ENCODE measurements at regions not wholly inside any gene's neighbourhood (a gene's known extent, or its start where the extent isn't known, plus 50 kb on each side); places are given as distances from the start of the nearest gene placed in this dataset.

DNA sequence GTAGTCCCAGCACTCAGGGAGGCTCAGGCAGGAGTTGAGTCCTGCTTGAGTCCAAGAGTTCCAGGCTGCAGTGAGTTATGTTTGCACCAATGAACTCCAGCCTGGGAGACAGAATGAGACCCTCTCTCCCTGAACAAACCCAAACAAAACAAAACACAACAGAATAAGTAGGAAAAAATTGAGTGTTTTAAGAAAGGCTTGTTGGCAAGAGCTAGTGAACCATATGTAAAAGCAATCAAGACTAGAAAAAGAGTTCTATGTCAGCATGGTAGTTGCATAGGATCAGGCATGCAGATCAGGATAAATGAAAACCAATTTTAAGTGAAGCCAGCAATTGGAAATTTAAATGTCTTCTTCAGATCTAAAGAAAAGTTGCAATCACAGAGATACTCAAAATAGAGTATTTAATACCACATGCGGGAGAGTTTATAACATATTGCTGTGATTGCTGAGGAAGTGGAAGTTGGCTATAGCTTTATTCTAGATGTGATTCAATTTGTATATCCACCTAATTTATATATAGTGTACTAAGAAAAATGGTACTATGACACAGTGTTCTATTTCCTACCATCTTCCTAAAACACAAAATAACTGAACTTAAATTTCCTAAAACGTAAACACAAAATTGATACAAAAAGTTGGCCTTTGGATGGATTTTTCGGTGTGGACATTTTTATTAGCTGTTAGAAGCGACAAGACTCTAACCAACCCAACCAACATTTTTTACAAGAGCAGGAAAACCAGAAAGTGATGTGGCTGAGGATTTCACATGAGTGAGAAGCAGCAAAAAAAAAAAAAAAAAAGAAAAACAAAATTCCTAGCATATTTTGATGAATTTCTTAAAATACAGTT, 101.9 kb upstream of the ROBO1 start:
- no TSS peak for BruUV-seq (replicated peaks)

DNA sequence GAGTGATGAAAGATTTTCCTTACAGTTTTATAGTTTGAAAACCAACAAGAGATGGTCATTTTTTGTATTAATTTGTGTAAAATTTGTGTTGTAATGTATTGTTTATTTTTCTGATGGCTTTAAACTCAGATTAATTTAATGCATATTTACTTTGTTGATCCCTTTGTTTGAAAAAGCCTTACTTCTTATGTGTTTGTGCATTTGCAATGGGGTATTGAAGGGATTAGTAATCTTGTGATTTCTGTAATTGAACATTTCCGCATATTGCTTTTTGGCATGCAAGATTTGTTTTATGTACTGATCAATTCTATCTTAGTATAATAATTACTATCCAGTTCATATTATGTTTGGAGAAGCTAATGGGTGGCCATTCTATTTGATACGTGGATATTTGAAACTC, 98.4 kb upstream of the ROBO1 start:
- Histone ChIP-seq H3K9me3 (ENCODE audit: control insufficient read depth, insufficient read depth, low read depth, low read length) (no peaks in the 10 kb centered on the region), H3K27me3 (ENCODE audit: control insufficient read depth, insufficient read depth, low read length) (no peaks in the 10 kb centered on the region), H3K4me1 (ENCODE audit: control insufficient read depth, insufficient read depth, low read length) (no peaks in the 10 kb centered on the region), H3K4me3 (ENCODE audit: low read depth in 2 of 2, low read length in 2 of 2) (no peak overlapping the region), H3K36me3 (ENCODE audit: control insufficient read depth, insufficient read depth, low read length) (no peaks in the 10 kb centered on the region), H3K27ac (ENCODE audit: low read length) (no peak overlapping the region)
- ATAC-seq, result no peak
- in situ Hi-C loops (cut with HindIII; ENCODE audit: low pct_unique_long_range_greater_than_20kb, low sequenced_read_pairs) (no loop called here), intact Hi-C loops (cut with micrococcal nuclease; ENCODE audit: unreplicated experiment) (no loop called here)
- ChIA-PET POLR2A (no interaction called here), CTCF (no interaction called here)
- no TSS peak for BruUV-seq (replicated peaks)
- no peak for DNase-seq (ENCODE audit: low read depth, low spot score)
- peak; percentile 89 for TF ChIP-seq TCF7L2 (IDR thresholded peaks at IDR 0.05; ENCODE audit: low read depth, low read length)
- TF ChIP-seq, protein P1, sequence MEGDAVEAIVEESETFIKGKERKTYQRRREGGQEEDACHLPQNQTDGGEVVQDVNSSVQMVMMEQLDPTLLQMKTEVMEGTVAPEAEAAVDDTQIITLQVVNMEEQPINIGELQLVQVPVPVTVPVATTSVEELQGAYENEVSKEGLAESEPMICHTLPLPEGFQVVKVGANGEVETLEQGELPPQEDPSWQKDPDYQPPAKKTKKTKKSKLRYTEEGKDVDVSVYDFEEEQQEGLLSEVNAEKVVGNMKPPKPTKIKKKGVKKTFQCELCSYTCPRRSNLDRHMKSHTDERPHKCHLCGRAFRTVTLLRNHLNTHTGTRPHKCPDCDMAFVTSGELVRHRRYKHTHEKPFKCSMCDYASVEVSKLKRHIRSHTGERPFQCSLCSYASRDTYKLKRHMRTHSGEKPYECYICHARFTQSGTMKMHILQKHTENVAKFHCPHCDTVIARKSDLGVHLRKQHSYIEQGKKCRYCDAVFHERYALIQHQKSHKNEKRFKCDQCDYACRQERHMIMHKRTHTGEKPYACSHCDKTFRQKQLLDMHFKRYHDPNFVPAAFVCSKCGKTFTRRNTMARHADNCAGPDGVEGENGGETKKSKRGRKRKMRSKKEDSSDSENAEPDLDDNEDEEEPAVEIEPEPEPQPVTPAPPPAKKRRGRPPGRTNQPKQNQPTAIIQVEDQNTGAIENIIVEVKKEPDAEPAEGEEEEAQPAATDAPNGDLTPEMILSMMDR (IDR thresholded peaks at IDR 0.05), result no peak

More for the DNA sequence above, 101.9 kb upstream of the ROBO1 start:
- in situ Hi-C loops (cut with HindIII; ENCODE audit: low pct_unique_long_range_greater_than_20kb, low sequenced_read_pairs), result no loop called here
- POLR2A ChIA-PET, result no interaction called here
- Histone ChIP-seq H3K27ac (ENCODE audit: low read length) (no peak overlapping the region; the same call in 1 of the 2 replicates), H3K9me3 (ENCODE audit: control insufficient read depth, insufficient read depth, low read depth, low read length) (no peaks in the 10 kb centered on the region), H3K4me1 (ENCODE audit: control insufficient read depth, insufficient read depth, low read length) (no peaks in the 10 kb centered on the region), H3K36me3 (ENCODE audit: control insufficient read depth, insufficient read depth, low read length) (no peaks in the 10 kb centered on the region), H3K4me3 (ENCODE audit: low read depth in 2 of 2, low read length in 2 of 2) (no peak overlapping the region), H3K27me3 (ENCODE audit: control insufficient read depth, insufficient read depth, low read length) (no peaks in the 10 kb centered on the region)
- CTCF ChIA-PET, result no interaction called here
- TF ChIP-seq, protein P2, sequence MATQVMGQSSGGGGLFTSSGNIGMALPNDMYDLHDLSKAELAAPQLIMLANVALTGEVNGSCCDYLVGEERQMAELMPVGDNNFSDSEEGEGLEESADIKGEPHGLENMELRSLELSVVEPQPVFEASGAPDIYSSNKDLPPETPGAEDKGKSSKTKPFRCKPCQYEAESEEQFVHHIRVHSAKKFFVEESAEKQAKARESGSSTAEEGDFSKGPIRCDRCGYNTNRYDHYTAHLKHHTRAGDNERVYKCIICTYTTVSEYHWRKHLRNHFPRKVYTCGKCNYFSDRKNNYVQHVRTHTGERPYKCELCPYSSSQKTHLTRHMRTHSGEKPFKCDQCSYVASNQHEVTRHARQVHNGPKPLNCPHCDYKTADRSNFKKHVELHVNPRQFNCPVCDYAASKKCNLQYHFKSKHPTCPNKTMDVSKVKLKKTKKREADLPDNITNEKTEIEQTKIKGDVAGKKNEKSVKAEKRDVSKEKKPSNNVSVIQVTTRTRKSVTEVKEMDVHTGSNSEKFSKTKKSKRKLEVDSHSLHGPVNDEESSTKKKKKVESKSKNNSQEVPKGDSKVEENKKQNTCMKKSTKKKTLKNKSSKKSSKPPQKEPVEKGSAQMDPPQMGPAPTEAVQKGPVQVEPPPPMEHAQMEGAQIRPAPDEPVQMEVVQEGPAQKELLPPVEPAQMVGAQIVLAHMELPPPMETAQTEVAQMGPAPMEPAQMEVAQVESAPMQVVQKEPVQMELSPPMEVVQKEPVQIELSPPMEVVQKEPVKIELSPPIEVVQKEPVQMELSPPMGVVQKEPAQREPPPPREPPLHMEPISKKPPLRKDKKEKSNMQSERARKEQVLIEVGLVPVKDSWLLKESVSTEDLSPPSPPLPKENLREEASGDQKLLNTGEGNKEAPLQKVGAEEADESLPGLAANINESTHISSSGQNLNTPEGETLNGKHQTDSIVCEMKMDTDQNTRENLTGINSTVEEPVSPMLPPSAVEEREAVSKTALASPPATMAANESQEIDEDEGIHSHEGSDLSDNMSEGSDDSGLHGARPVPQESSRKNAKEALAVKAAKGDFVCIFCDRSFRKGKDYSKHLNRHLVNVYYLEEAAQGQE (IDR thresholded peaks at IDR 0.05; ENCODE audit: insufficient read depth in 1 of 2, low read depth in 2 of 2, low read length in 1 of 2), result no peak
- TF ChIP-seq, protein P1 (IDR thresholded peaks at IDR 0.05), result no peak
- no peak for TF ChIP-seq TCF7L2 (IDR thresholded peaks at IDR 0.05; ENCODE audit: low read depth, low read length)
- no peak for TF ChIP-seq SIN3A (IDR thresholded peaks at IDR 0.05; ENCODE audit: borderline replicate concordance, insufficient read depth, low read depth, low read length)
- no peak for TF ChIP-seq POLR2AphosphoS5 (IDR thresholded peaks at IDR 0.05; ENCODE audit: low read depth, low read length)
- DNase-seq (ENCODE audit: low read depth, low spot score), result no peak
- ATAC-seq, result no peak
- intact Hi-C loops (cut with micrococcal nuclease; ENCODE audit: unreplicated experiment), result no loop called here

Measured in Panc1 (cell line).